WTC11 (cell line): ENCODE measurements at regions not wholly inside any gene's neighbourhood (a gene's known extent, or its start where the extent isn't known, plus 50 kb on each side); places are given as distances from the start of the nearest gene placed in this dataset.

ENCODE experiments used
- ATAC-seq: fragments of 200-7000 bp; cut with Tn5 transposase; 2 replicates; pipeline ENCODE4 v1.10.0; 2021; ENCODE audit warnings: mild to moderate bottlenecking, moderate library complexity
- CTCF ChIA-PET: fragments of 300-600 bp; sonication (Branson Sonifier 250); formaldehyde crosslinking; loops from one replicate; lab custom pipeline; 2021; ENCODE audit warnings: antibody characterized with exemption; lab: Charles Lee
- POLR2A ChIA-PET: fragments of 350-600 bp; sonication (Branson Sonifier 250); formaldehyde crosslinking; loops from one replicate; lab custom pipeline; 2021; ENCODE audit warnings: antibody characterized with exemption; lab: Charles Lee
- DNase-seq: peaks from one replicate; pipeline ENCODE4 v3.0.0; 2021; ENCODE audit warnings: low spot score
- H3K27ac Mint-ChIP-seq: 2 replicates; pipeline ENCODE4 v1.8.0; 2021; ENCODE audit warnings: mixed read lengths
- H3K27me3 Mint-ChIP-seq: 2 replicates; pipeline ENCODE4 v1.8.0; 2021; ENCODE audit warnings: low read depth, mild to moderate bottlenecking, moderate library complexity, mixed read lengths
- H3K36me3 Mint-ChIP-seq: 2 replicates; pipeline ENCODE4 v1.8.0; 2021; ENCODE audit warnings: mixed read lengths
- H3K4me1 Mint-ChIP-seq: 2 replicates; pipeline ENCODE4 v1.8.0; 2022; ENCODE audit warnings: mixed read lengths
- H3K4me3 Mint-ChIP-seq: 2 replicates; pipeline ENCODE4 v1.8.0; 2021; ENCODE audit warnings: mild to moderate bottlenecking, moderate library complexity, mixed read lengths
- H3K9me3 Mint-ChIP-seq: 2 replicates; pipeline ENCODE4 v1.8.0; 2021; ENCODE audit warnings: mixed read lengths
- ESRRA ChIP-seq: sonication (generic); formaldehyde crosslinking; IDR thresholded peaks from 2 replicates; pipeline ENCODE4 v1.8.1; 2022; ENCODE audit warnings: mild to moderate bottlenecking, missing genetic modification reagents, borderline replicate concordance
- JUN ChIP-seq: sonication (generic); formaldehyde crosslinking; IDR thresholded peaks from 2 replicates; pipeline ENCODE4 v1.8.0; 2023; ENCODE audit warnings: mild to moderate bottlenecking, missing genetic modification reagents
- SOX15 ChIP-seq: fragments of 250-450 bp; sonication (Bioruptor Pico); IDR thresholded peaks from 2 replicates; pipeline ENCODE4 v1.9.0; 2021; ENCODE audit warnings: mild to moderate bottlenecking
- TCF7 ChIP-seq: sonication (generic); formaldehyde crosslinking; IDR thresholded peaks from 2 replicates; pipeline ENCODE4 v1.8.0; 2022; ENCODE audit warnings: mild to moderate bottlenecking, low read depth, missing genetic modification reagents, moderate library complexity
- ZMAT4 ChIP-seq: fragments of 250-450 bp; sonication (Bioruptor Pico); IDR thresholded peaks from 2 replicates; pipeline ENCODE4 v1.9.0; 2021; ENCODE audit warnings: mild to moderate bottlenecking
- ZNF232 ChIP-seq: sonication (generic); formaldehyde crosslinking; IDR thresholded peaks from 2 replicates; pipeline ENCODE4 v1.8.0; 2022; ENCODE audit warnings: mild to moderate bottlenecking, missing genetic modification reagents
- ZNF263 ChIP-seq: sonication (generic); formaldehyde crosslinking; IDR thresholded peaks from 2 replicates; pipeline ENCODE4 v1.8.1; 2022; ENCODE audit warnings: low read depth, mild to moderate bottlenecking, moderate library complexity, missing genetic modification reagents
- ZNF396 ChIP-seq: fragments of 250-450 bp; sonication (Bioruptor Pico); IDR thresholded peaks from 2 replicates; pipeline ENCODE4 v1.8.0; 2021; ENCODE audit warnings: mild to moderate bottlenecking, moderate library complexity, borderline replicate concordance
- ZNF425 ChIP-seq: fragments of 250-450 bp; sonication (Bioruptor Pico); conservative IDR thresholded peaks from 2 replicates; pipeline ENCODE4 v1.9.0; 2021; ENCODE audit warnings: mild to moderate bottlenecking
- TF ChIP-seq, protein P1 (sequence below): sonication (generic); formaldehyde crosslinking; IDR thresholded peaks from 2 replicates; pipeline ENCODE4 v1.8.0; 2022; ENCODE audit warnings: missing genetic modification reagents
- TF ChIP-seq, protein P2 (sequence below): fragments of 250-450 bp; sonication (Bioruptor Pico); IDR thresholded peaks from 2 replicates; pipeline ENCODE4 v1.9.0; 2021; ENCODE audit warnings: mild to moderate bottlenecking
- TF ChIP-seq, protein P3 (sequence below): fragments of 250-450 bp; sonication (Bioruptor Pico); IDR thresholded peaks from 2 replicates; pipeline ENCODE4 v1.9.0; 2021; ENCODE audit warnings: mild to moderate bottlenecking, borderline replicate concordance
- TF ChIP-seq, protein P4 (sequence below): sonication (generic); formaldehyde crosslinking; IDR thresholded peaks from 2 replicates; pipeline ENCODE4 v1.8.0; 2022; ENCODE audit warnings: mild to moderate bottlenecking, missing genetic modification reagents

GRCh38 chr3:184485241-184485640 lies 76.3 kb upstream of the EPHB3 start:
- ATAC-seq = no peak
- H3K4me3 Mint-ChIP-seq = no peak overlapping the region
- no peaks in the 10 kb centered on the region for H3K9me3 Mint-ChIP-seq
- POLR2A ChIA-PET = no interaction called here
- H3K27ac Mint-ChIP-seq = no peak overlapping the region
- TF ChIP-seq, protein P1, sequence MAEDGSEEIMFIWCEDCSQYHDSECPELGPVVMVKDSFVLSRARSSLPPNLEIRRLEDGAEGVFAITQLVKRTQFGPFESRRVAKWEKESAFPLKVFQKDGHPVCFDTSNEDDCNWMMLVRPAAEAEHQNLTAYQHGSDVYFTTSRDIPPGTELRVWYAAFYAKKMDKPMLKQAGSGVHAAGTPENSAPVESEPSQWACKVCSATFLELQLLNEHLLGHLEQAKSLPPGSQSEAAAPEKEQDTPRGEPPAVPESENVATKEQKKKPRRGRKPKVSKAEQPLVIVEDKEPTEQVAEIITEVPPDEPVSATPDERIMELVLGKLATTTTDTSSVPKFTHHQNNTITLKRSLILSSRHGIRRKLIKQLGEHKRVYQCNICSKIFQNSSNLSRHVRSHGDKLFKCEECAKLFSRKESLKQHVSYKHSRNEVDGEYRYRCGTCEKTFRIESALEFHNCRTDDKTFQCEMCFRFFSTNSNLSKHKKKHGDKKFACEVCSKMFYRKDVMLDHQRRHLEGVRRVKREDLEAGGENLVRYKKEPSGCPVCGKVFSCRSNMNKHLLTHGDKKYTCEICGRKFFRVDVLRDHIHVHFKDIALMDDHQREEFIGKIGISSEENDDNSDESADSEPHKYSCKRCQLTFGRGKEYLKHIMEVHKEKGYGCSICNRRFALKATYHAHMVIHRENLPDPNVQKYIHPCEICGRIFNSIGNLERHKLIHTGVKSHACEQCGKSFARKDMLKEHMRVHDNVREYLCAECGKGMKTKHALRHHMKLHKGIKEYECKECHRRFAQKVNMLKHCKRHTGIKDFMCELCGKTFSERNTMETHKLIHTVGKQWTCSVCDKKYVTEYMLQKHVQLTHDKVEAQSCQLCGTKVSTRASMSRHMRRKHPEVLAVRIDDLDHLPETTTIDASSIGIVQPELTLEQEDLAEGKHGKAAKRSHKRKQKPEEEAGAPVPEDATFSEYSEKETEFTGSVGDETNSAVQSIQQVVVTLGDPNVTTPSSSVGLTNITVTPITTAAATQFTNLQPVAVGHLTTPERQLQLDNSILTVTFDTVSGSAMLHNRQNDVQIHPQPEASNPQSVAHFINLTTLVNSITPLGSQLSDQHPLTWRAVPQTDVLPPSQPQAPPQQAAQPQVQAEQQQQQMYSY (CRISPR knock-in tag) = no peak
- TF ChIP-seq, protein P2, sequence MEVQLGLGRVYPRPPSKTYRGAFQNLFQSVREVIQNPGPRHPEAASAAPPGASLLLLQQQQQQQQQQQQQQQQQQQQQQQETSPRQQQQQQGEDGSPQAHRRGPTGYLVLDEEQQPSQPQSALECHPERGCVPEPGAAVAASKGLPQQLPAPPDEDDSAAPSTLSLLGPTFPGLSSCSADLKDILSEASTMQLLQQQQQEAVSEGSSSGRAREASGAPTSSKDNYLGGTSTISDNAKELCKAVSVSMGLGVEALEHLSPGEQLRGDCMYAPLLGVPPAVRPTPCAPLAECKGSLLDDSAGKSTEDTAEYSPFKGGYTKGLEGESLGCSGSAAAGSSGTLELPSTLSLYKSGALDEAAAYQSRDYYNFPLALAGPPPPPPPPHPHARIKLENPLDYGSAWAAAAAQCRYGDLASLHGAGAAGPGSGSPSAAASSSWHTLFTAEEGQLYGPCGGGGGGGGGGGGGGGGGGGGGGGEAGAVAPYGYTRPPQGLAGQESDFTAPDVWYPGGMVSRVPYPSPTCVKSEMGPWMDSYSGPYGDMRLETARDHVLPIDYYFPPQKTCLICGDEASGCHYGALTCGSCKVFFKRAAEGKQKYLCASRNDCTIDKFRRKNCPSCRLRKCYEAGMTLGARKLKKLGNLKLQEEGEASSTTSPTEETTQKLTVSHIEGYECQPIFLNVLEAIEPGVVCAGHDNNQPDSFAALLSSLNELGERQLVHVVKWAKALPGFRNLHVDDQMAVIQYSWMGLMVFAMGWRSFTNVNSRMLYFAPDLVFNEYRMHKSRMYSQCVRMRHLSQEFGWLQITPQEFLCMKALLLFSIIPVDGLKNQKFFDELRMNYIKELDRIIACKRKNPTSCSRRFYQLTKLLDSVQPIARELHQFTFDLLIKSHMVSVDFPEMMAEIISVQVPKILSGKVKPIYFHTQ = no peak
- TF ChIP-seq ZNF232 (CRISPR knock-in tag) = no peak
- TF ChIP-seq ZMAT4 (CRISPR knock-in tag) = no peak
- TF ChIP-seq SOX15 (CRISPR knock-in tag) = no peak
- TF ChIP-seq ZNF263 (CRISPR knock-in tag) = no peak
- TF ChIP-seq JUN (CRISPR knock-in tag) = no peak
- no peak for TF ChIP-seq TCF7 (CRISPR knock-in tag)
- no peak for TF ChIP-seq ZNF396
- TF ChIP-seq, protein P3, sequence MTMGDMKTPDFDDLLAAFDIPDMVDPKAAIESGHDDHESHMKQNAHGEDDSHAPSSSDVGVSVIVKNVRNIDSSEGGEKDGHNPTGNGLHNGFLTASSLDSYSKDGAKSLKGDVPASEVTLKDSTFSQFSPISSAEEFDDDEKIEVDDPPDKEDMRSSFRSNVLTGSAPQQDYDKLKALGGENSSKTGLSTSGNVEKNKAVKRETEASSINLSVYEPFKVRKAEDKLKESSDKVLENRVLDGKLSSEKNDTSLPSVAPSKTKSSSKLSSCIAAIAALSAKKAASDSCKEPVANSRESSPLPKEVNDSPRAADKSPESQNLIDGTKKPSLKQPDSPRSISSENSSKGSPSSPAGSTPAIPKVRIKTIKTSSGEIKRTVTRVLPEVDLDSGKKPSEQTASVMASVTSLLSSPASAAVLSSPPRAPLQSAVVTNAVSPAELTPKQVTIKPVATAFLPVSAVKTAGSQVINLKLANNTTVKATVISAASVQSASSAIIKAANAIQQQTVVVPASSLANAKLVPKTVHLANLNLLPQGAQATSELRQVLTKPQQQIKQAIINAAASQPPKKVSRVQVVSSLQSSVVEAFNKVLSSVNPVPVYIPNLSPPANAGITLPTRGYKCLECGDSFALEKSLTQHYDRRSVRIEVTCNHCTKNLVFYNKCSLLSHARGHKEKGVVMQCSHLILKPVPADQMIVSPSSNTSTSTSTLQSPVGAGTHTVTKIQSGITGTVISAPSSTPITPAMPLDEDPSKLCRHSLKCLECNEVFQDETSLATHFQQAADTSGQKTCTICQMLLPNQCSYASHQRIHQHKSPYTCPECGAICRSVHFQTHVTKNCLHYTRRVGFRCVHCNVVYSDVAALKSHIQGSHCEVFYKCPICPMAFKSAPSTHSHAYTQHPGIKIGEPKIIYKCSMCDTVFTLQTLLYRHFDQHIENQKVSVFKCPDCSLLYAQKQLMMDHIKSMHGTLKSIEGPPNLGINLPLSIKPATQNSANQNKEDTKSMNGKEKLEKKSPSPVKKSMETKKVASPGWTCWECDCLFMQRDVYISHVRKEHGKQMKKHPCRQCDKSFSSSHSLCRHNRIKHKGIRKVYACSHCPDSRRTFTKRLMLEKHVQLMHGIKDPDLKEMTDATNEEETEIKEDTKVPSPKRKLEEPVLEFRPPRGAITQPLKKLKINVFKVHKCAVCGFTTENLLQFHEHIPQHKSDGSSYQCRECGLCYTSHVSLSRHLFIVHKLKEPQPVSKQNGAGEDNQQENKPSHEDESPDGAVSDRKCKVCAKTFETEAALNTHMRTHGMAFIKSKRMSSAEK (CRISPR knock-in tag) = no peak
- no peak for TF ChIP-seq ESRRA
- TF ChIP-seq ZNF425 (CRISPR knock-in tag) = no peak
- TF ChIP-seq, protein P4, sequence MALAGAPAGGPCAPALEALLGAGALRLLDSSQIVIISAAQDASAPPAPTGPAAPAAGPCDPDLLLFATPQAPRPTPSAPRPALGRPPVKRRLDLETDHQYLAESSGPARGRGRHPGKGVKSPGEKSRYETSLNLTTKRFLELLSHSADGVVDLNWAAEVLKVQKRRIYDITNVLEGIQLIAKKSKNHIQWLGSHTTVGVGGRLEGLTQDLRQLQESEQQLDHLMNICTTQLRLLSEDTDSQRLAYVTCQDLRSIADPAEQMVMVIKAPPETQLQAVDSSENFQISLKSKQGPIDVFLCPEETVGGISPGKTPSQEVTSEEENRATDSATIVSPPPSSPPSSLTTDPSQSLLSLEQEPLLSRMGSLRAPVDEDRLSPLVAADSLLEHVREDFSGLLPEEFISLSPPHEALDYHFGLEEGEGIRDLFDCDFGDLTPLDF (CRISPR knock-in tag) = no peak
- CTCF ChIA-PET = no interaction called here
- DNase-seq = no peak
- peaks cover 21% of the 10 kb centered on the region for H3K27me3 Mint-ChIP-seq
- H3K36me3 Mint-ChIP-seq = no peaks in the 10 kb centered on the region
- no peaks in the 10 kb centered on the region for H3K4me1 Mint-ChIP-seq
